HG03439 (cell line): ENCODE measurements at regions not wholly inside any gene's neighbourhood (a gene's known extent, or its start where the extent isn't known, plus 50 kb on each side); places are given as distances from the start of the nearest gene placed in this dataset.
"Not testable (repeated sequence)": the region's sequence is repeated elsewhere in the genome, so short reads cannot be mapped to it uniquely, and the experiment has no call there.

ENCODE experiments used
- ATAC-seq: cut with Tn5 transposase; IDR thresholded peaks from one replicate; pipeline ENCODE4 v1.9.1; 2021; ENCODE audit warnings: mild to moderate bottlenecking, moderate library complexity; ENCODE audit not compliant: unreplicated experiment

GRCh38 chr6:102848210-102848609 is 1454.7 kb downstream of the GRIK2 start:
- ATAC-seq: no peak

- no peak for ATAC-seq
Measured at GRCh38 chr6:102841060-102841459, 1447.6 kb downstream of the GRIK2 start.

- no peak for ATAC-seq
Measured at GRCh38 chr6:102832021-102832420, 1438.5 kb downstream of the GRIK2 start.

DNA sequence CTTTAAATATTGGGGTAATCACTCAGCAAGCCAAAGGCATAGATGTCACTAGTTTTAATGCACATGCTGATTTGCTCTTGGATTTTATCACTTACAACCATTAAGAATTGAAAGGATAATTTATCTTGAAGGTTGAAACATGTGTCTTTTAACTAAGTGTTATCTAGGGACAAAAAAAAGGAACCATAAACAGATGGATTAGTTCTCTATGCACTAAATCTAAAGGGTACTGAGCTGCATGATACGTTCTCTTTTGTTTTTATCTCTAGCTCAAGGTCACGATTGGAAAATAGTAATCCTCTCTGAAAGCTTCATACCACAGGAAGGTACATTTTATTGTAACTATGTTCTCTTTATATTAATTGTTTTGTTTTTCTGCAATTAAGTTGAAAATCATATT is 1426.6 kb downstream of the GRIK2 start:
- ATAC-seq: no peak

GRCh38 chr6:102815207-102815606 is 1421.7 kb downstream of the GRIK2 start:
- no peak for ATAC-seq

- ATAC-seq: no peak
Measured at GRCh38 chr6:102813489-102814275, 1420.2 kb downstream of the GRIK2 start.

DNA sequence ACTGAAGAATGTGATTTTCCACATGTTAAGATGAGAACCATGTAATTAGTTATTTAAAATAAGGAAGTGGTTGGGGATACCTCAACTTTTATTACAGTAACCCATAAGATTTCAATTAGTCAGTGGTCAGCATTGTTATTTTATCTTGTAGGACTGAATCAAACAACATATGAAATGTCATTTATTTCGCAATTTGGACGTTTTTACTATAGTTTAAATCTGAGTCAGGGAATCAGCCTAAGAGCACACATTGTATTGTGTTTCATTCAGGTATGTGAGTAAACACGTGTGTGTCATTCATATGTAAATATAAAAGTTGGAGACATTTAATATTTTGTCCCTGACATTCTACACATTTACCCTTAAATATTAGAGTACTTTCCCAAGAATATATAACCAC is 1418.7 kb downstream of the GRIK2 start:
- ATAC-seq: no peak

DNA sequence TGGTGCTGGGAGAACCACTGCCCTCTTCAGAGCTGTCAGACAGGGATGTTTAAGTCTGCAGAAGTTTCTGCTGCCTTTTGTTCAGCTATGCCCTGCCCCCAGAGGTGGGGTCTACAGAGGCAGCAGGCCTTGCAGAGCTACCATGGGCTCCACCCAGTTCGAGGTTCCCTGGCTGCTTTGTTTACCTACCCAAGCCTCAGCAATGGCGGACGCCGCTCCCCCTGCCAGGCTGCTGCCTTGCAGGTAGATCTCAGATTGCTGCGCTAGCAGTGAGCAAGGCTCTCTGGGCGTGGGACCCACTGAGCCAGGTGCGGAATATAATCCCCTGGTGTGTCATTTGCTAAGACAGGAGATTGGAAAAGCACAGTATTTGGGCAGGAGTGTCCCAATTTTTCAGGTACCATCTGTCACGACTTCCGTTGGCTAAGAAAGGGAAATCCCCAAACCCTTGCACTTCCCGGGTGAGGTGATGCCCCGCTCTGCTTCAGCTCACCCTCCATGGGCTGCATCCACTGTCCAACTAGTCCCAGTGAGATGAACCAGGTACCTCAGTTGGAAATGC is 1415.5 kb downstream of the GRIK2 start:
- not testable (repeated sequence) for ATAC-seq

- no peak for ATAC-seq
Measured at GRCh38 chr6:102799051-102799450, 1405.5 kb downstream of the GRIK2 start.

GRCh38 chr6:102798636-102799035 is 1405.1 kb downstream of the GRIK2 start:
- no peak for ATAC-seq

- ATAC-seq: no peak
Measured at GRCh38 chr6:102793752-102794151, 1400.2 kb downstream of the GRIK2 start.

DNA sequence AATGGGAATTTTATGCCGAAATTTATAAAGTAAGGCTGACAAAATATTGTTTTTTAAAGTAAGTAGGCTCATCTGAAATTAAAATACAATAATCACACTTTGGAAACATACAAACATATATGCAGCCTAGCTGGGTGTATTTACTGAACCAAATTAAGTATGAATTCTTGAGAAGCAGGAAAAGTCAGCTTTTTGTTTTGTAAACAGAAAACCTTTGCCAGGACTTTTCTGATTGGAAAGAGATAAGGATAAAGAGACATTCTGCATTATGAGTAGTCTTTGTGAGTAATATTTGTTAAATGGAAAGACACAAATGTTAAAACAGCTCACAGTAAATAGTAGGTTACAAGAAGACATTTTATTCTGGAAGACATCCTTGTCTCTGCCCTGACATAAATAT is 1380.8 kb downstream of the GRIK2 start:
- no peak for ATAC-seq

GRCh38 chr6:102773636-102774035 is 1380.1 kb downstream of the GRIK2 start:
- ATAC-seq: no peak

DNA sequence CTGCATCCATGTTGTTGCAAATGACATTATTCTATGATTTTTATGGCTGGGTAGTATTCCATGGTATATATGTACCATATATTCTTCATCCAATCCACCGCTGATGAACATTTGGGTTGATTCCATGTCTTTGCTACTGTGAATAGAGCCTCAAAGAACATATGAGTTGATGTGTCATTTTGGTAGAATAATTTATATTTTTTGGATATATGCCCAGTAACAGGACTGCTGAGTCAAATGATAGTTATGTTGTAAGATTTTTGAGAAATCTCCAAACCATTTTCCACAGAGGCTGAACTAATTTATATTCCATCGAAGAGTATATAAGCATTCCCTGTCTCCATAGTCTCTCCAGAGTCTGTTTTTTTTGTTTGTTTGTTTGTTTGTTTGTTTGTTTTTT is 1373.5 kb downstream of the GRIK2 start:
- ATAC-seq: no peak

DNA sequence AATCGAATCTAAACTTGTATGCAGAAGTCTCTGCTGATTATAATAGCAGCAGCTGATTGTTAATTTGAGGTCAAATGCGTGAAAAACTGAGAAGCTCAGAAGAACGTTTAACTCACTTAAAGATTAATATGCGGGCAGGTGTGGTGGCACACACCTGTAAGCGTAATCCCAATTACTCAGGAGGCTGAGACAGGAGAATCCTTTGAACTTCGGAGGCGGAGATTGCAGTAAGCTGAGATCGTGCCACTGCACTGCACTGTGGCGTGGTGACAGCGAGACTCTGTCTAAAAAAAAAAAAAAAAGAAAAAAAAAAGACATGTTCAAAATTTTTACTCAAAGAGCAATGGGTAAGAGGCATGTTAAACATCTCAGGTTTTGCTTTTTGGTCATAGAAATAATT is 1370.8 kb downstream of the GRIK2 start:
- ATAC-seq: no peak

- ATAC-seq: no peak
Measured at GRCh38 chr6:102763891-102764290, 1370.4 kb downstream of the GRIK2 start.

GRCh38 chr6:102761872-102762271 is 1368.4 kb downstream of the GRIK2 start:
- no peak for ATAC-seq

- ATAC-seq: no peak
Measured at GRCh38 chr6:102759415-102759814, 1365.9 kb downstream of the GRIK2 start.

GRCh38 chr6:102758536-102758935 is 1365.0 kb downstream of the GRIK2 start:
- ATAC-seq: not testable (repeated sequence)

- ATAC-seq: no peak
Measured at GRCh38 chr6:102749210-102749971, 1355.9 kb downstream of the GRIK2 start.

- no peak for ATAC-seq
Measured at GRCh38 chr6:102746941-102747340, 1353.4 kb downstream of the GRIK2 start.
